ENCODE measurements at regions not wholly inside any gene's neighbourhood (a gene's known extent, or its start where the extent isn't known, plus 50 kb on each side); places are given as distances from the start of the nearest gene placed in this dataset.

DNA sequence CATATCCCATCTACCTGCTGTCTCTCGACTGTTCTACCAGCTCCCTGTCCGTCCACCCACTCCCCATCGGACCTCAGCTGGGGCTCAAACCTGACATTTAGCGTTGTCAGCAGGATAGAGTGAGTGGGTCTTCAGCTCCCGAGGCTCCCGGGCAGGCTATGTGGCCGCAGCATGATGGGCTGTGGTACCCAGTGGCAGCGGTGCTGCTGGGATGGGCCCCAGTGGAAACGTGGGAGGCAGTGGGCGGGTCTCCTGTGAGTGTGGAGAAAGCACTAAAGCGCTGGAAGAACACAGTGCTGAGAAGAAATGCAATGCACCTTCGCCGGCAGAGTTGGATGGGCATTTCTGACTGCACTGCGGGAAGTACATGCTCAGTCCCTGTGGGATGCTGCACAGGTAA lies 204.8 kb upstream of the SYT4 start:
- Histone ChIP-seq H3K14ac (ENCODE audit: low read length in 2 of 2) (no peak overlapping the region), H2AFZ (ENCODE audit: low read depth, low read length) (no peak overlapping the region), H3K4me1 (ENCODE audit: control insufficient read depth, insufficient read depth, low read depth, low read length) (no peaks in the 10 kb centered on the region), H3K79me1 (replicated peaks; ENCODE audit: low read length, poor library complexity, severe bottlenecking) (no peaks in the 10 kb centered on the region), H2BK15ac (ENCODE audit: low read depth, poor library complexity, severe bottlenecking) (no peak overlapping the region), H2BK5ac (ENCODE audit: low read depth, low read length, poor library complexity, severe bottlenecking) (no peak overlapping the region), H3K27ac (ENCODE audit: low read length, poor library complexity, severe bottlenecking) (no peak overlapping the region), H4K8ac (ENCODE audit: low read length) (no peak overlapping the region), H2BK12ac (ENCODE audit: low read length in 2 of 2) (no peak overlapping the region), H3K36me3 (ENCODE audit: control insufficient read depth in 1 of 2, insufficient read depth in 2 of 2, low read depth in 1 of 2, low read length in 2 of 2) (no peaks in the 10 kb centered on the region), H3K4me2 (ENCODE audit: low read length, poor library complexity, severe bottlenecking) (no peak overlapping the region), H2BK120ac (ENCODE audit: low read depth, low read length) (no peak overlapping the region), H3K27me3 (ENCODE audit: control insufficient read depth in 1 of 2, insufficient read depth in 1 of 2, low read length in 2 of 2) (no peaks in the 10 kb centered on the region), H3K4ac (ENCODE audit: low read depth in 1 of 2, low read length in 2 of 2) (no peak overlapping the region), H4K91ac (ENCODE audit: low read length) (no peak overlapping the region), H3K9me3 (ENCODE audit: control insufficient read depth, low read length) (no peaks in the 10 kb centered on the region), H2AK5ac (ENCODE audit: low read length, severe bottlenecking) (no peak overlapping the region), H3K18ac (ENCODE audit: low read depth in 1 of 2, low read length in 2 of 2) (no peak overlapping the region), H3K4me3 (ENCODE audit: insufficient read depth in 1 of 2, low read depth in 1 of 2, low read length in 2 of 2) (no peak overlapping the region), H3K23ac (ENCODE audit: low read length in 2 of 2) (no peak overlapping the region), H3K9ac (ENCODE audit: low read length) (no peak overlapping the region)
- no peak for DNase-seq
- 89% methylated on average over 14 of the region's 14 CpGs for WGBS

DNA sequence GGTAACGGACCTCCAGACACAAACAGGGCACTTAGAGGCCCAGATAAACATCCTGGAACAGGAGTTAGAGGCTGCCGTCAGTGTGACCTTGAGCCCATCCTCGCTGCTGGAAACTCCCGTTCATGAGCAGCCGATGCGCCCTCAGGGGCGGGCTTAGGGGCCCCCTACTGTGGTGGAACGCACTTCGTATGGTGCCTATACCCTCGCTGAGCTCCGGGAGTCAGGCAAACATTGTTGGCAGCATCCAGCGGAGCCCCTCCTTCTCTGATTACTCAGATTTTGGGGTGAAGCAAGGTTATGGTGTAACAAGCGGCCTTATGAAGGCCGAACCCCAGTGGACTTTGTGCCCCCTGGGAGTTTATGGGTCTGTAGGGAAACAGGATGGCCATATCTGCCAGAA lies 205.3 kb upstream of the SYT4 start:
- H3K4me2 ChIP-seq (ENCODE audit: low read length, poor library complexity, severe bottlenecking), result no peak overlapping the region
- no peak overlapping the region for H3K14ac ChIP-seq (ENCODE audit: low read length in 2 of 2)
- H3K9me3 ChIP-seq (ENCODE audit: control insufficient read depth, low read length), result no peaks in the 10 kb centered on the region
- H2AFZ ChIP-seq (ENCODE audit: low read depth, low read length), result no peak overlapping the region
- H3K36me3 ChIP-seq (ENCODE audit: control insufficient read depth in 1 of 2, insufficient read depth in 2 of 2, low read depth in 1 of 2, low read length in 2 of 2), result no peaks in the 10 kb centered on the region
- no peak overlapping the region for H3K9ac ChIP-seq (ENCODE audit: low read length)
- no peak overlapping the region for H2BK120ac ChIP-seq (ENCODE audit: low read depth, low read length)
- H3K18ac ChIP-seq (ENCODE audit: low read depth in 1 of 2, low read length in 2 of 2), result no peak overlapping the region
- no peak overlapping the region for H2BK5ac ChIP-seq (ENCODE audit: low read depth, low read length, poor library complexity, severe bottlenecking)
- no peaks in the 10 kb centered on the region for H3K27me3 ChIP-seq (ENCODE audit: control insufficient read depth in 1 of 2, insufficient read depth in 1 of 2, low read length in 2 of 2)
- H4K91ac ChIP-seq (ENCODE audit: low read length), result no peak overlapping the region
- H2BK15ac ChIP-seq (ENCODE audit: low read depth, poor library complexity, severe bottlenecking), result no peak overlapping the region
- H3K4me1 ChIP-seq (ENCODE audit: control insufficient read depth, insufficient read depth, low read depth, low read length), result no peaks in the 10 kb centered on the region
- no peak overlapping the region for H2AK5ac ChIP-seq (ENCODE audit: low read length, severe bottlenecking)
- no peak overlapping the region for H2BK12ac ChIP-seq (ENCODE audit: low read length in 2 of 2)
- no peaks in the 10 kb centered on the region for H3K79me1 ChIP-seq (replicated peaks; ENCODE audit: low read length, poor library complexity, severe bottlenecking)
- no peak overlapping the region for H4K8ac ChIP-seq (ENCODE audit: low read length)
- H3K4ac ChIP-seq (ENCODE audit: low read depth in 1 of 2, low read length in 2 of 2), result no peak overlapping the region
- H3K27ac ChIP-seq (ENCODE audit: low read length, poor library complexity, severe bottlenecking), result no peak overlapping the region
- H3K23ac ChIP-seq (ENCODE audit: low read length in 2 of 2), result no peak overlapping the region
- 85% methylated on average over 14 of the region's 14 CpGs for WGBS
- H3K4me3 ChIP-seq (ENCODE audit: insufficient read depth in 1 of 2, low read depth in 1 of 2, low read length in 2 of 2), result no peak overlapping the region
- DNase-seq, result no peak

DNA sequence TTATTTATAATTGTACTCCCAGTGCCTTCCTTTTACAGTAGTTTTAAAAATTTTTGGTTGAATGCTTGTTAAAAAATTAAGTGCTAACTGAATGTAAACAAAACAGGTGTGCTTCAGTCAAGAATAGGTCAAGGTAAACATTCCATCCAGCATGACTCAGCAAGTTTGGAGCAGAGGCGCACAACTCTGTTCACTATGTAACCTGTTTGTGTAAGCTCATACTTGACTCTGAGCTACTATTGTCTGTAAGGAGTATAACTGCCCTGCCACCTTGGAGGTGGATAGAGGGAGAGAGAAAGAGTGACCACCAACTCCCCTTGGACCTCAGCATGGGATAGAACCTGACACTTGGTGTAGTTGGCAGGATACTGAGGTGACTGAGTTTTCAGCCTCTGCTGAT lies 207.4 kb upstream of the SYT4 start:
- WGBS, result no CpG with 5 or more reads among the region's 1 CpG
- no peak overlapping the region for H2BK5ac ChIP-seq (ENCODE audit: low read depth, low read length, poor library complexity, severe bottlenecking)
- no peaks in the 10 kb centered on the region for H3K79me1 ChIP-seq (replicated peaks; ENCODE audit: low read length, poor library complexity, severe bottlenecking)
- no peak overlapping the region for H4K91ac ChIP-seq (ENCODE audit: low read length)
- no peak overlapping the region for H3K18ac ChIP-seq (ENCODE audit: low read depth in 1 of 2, low read length in 2 of 2)
- H3K36me3 ChIP-seq (ENCODE audit: control insufficient read depth in 1 of 2, insufficient read depth in 2 of 2, low read depth in 1 of 2, low read length in 2 of 2), result no peaks in the 10 kb centered on the region
- no peak overlapping the region for H3K23ac ChIP-seq (ENCODE audit: low read length in 2 of 2)
- no peak overlapping the region for H3K4ac ChIP-seq (ENCODE audit: low read depth in 1 of 2, low read length in 2 of 2)
- no peak overlapping the region for H2BK12ac ChIP-seq (ENCODE audit: low read length in 2 of 2)
- H3K14ac ChIP-seq (ENCODE audit: low read length in 2 of 2), result no peak overlapping the region
- no peak overlapping the region for H2AK5ac ChIP-seq (ENCODE audit: low read length, severe bottlenecking)
- no peaks in the 10 kb centered on the region for H3K4me1 ChIP-seq (ENCODE audit: control insufficient read depth, insufficient read depth, low read depth, low read length)
- no peak overlapping the region for H2AFZ ChIP-seq (ENCODE audit: low read depth, low read length)
- DNase-seq, result no peak
- no peak overlapping the region for H3K4me2 ChIP-seq (ENCODE audit: low read length, poor library complexity, severe bottlenecking)
- H3K27me3 ChIP-seq (ENCODE audit: control insufficient read depth in 1 of 2, insufficient read depth in 1 of 2, low read length in 2 of 2), result no peaks in the 10 kb centered on the region
- no peak overlapping the region for H3K27ac ChIP-seq (ENCODE audit: low read length, poor library complexity, severe bottlenecking)
- no peak overlapping the region for H3K9ac ChIP-seq (ENCODE audit: low read length)
- H3K9me3 ChIP-seq (ENCODE audit: control insufficient read depth, low read length), result no peaks in the 10 kb centered on the region
- no peak overlapping the region for H4K8ac ChIP-seq (ENCODE audit: low read length)
- H2BK120ac ChIP-seq (ENCODE audit: low read depth, low read length), result no peak overlapping the region
- H3K4me3 ChIP-seq (ENCODE audit: insufficient read depth in 1 of 2, low read depth in 1 of 2, low read length in 2 of 2), result no peak overlapping the region
- H2BK15ac ChIP-seq (ENCODE audit: low read depth, poor library complexity, severe bottlenecking), result no peak overlapping the region

DNA sequence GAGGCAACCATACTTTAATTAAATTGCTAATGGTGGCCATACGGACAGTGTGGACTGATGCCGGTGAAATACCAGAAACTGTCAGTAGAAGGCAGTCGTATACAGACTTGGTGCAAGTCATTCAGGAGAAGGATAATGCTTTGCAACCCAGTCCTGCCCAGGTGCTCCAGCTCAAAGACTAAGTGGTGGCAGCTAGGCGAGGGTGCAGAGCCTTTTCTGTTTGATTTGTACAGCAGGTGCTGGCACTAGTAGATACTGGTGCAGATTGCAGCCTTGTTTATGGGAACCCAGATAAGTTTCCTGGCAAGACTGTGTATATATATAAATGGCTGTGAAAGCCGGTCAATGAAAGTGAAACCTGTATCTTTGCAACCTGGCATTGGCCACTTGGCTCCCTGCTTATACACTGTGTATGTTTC lies 208.3 kb upstream of the SYT4 start:
- Histone ChIP-seq H3K9ac (ENCODE audit: low read length) (no peak overlapping the region), H3K79me1 (replicated peaks; ENCODE audit: low read length, poor library complexity, severe bottlenecking) (no peaks in the 10 kb centered on the region)
- DNase-seq, result no peak

More for the DNA sequence above, 208.3 kb upstream of the SYT4 start:
- H3K4me3 ChIP-seq (ENCODE audit: insufficient read depth in 1 of 2, low read depth in 1 of 2, low read length in 2 of 2), result no peak overlapping the region
- no peak overlapping the region for H4K8ac ChIP-seq (ENCODE audit: low read length)
- H3K9me3 ChIP-seq (ENCODE audit: control insufficient read depth, low read length), result no peaks in the 10 kb centered on the region
- H2BK12ac ChIP-seq (ENCODE audit: low read length in 2 of 2), result no peak overlapping the region
- H3K36me3 ChIP-seq (ENCODE audit: control insufficient read depth in 1 of 2, insufficient read depth in 2 of 2, low read depth in 1 of 2, low read length in 2 of 2), result no peaks in the 10 kb centered on the region
- H2BK15ac ChIP-seq (ENCODE audit: low read depth, poor library complexity, severe bottlenecking), result no peak overlapping the region
- H3K4ac ChIP-seq (ENCODE audit: low read depth in 1 of 2, low read length in 2 of 2), result no peak overlapping the region
- H2BK120ac ChIP-seq (ENCODE audit: low read depth, low read length), result no peak overlapping the region
- H2AFZ ChIP-seq (ENCODE audit: low read depth, low read length), result no peak overlapping the region
- 92% methylated on average over 5 of the region's 5 CpGs for WGBS
- H3K23ac ChIP-seq (ENCODE audit: low read length in 2 of 2), result no peak overlapping the region
- H3K4me2 ChIP-seq (ENCODE audit: low read length, poor library complexity, severe bottlenecking), result no peak overlapping the region
- H3K27me3 ChIP-seq (ENCODE audit: control insufficient read depth in 1 of 2, insufficient read depth in 1 of 2, low read length in 2 of 2), result no peaks in the 10 kb centered on the region
- no peak overlapping the region for H3K27ac ChIP-seq (ENCODE audit: low read length, poor library complexity, severe bottlenecking)
- H2AK5ac ChIP-seq (ENCODE audit: low read length, severe bottlenecking), result no peak overlapping the region
- H3K18ac ChIP-seq (ENCODE audit: low read depth in 1 of 2, low read length in 2 of 2), result no peak overlapping the region
- H3K4me1 ChIP-seq (ENCODE audit: control insufficient read depth, insufficient read depth, low read depth, low read length), result no peaks in the 10 kb centered on the region
- H3K14ac ChIP-seq (ENCODE audit: low read length in 2 of 2), result no peak overlapping the region
- no peak overlapping the region for H2BK5ac ChIP-seq (ENCODE audit: low read depth, low read length, poor library complexity, severe bottlenecking)
- H4K91ac ChIP-seq (ENCODE audit: low read length), result no peak overlapping the region
